Loucy (cell line): ENCODE measurements at regions not wholly inside any gene's neighbourhood (a gene's known extent, or its start where the extent isn't known, plus 50 kb on each side); places are given as distances from the start of the nearest gene placed in this dataset.

Experiments
- EZH2phosphoT487 ChIP-seq: fragments of 200-600 bp; IDR thresholded peaks from 2 replicates; pipeline ENCODE4 v1.6.1; 2018; ENCODE audit warnings: antibody characterized with exemption, mild to moderate bottlenecking, moderate library complexity, borderline replicate concordance
- TF ChIP-seq, protein P1 (sequence below): fragments of 200-600 bp; sonication (generic); conservative IDR thresholded peaks from 2 replicates; pipeline ENCODE4 v1.5.1; 2014; ENCODE audit warnings: mild to moderate bottlenecking, antibody characterized with exemption, low read length

GRCh38 chr5:42879291-42879690, 67.6 kb upstream of the SELENOP start:
- TF ChIP-seq, protein P1, sequence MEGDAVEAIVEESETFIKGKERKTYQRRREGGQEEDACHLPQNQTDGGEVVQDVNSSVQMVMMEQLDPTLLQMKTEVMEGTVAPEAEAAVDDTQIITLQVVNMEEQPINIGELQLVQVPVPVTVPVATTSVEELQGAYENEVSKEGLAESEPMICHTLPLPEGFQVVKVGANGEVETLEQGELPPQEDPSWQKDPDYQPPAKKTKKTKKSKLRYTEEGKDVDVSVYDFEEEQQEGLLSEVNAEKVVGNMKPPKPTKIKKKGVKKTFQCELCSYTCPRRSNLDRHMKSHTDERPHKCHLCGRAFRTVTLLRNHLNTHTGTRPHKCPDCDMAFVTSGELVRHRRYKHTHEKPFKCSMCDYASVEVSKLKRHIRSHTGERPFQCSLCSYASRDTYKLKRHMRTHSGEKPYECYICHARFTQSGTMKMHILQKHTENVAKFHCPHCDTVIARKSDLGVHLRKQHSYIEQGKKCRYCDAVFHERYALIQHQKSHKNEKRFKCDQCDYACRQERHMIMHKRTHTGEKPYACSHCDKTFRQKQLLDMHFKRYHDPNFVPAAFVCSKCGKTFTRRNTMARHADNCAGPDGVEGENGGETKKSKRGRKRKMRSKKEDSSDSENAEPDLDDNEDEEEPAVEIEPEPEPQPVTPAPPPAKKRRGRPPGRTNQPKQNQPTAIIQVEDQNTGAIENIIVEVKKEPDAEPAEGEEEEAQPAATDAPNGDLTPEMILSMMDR: no peak
- no peak for TF ChIP-seq EZH2phosphoT487
